ENCODE measurements at regions not wholly inside any gene's neighbourhood (a gene's known extent, or its start where the extent isn't known, plus 50 kb on each side); places are given as distances from the start of the nearest gene placed in this dataset.
A peak's percentile ranks its signal among the peaks of the same experiment; 100 is the strongest.
"Not testable (repeated sequence)": the region's sequence is repeated elsewhere in the genome, so short reads cannot be mapped to it uniquely, and the experiment has no call there.

DNA sequence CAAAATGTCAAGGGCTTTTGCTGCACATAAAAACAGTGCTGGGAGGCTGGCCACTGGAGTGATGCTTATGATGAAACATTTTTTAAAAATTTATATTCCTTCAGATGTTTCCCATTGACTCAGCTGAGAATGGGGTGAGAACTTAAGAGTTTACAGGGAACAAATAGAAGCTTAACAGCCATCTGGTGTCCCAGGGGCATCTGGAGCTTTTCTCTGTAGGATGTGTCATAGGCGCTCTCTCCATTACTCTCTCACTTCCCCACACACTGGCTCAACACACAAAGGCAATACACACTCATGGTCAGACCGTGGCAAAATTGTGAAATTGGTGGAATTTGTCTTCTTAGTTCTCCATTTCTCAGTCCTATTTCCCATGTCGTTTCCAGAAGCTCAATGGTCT is 783.1 kb upstream of the LRRTM1 start:
- no peak for DNase-seq

DNA sequence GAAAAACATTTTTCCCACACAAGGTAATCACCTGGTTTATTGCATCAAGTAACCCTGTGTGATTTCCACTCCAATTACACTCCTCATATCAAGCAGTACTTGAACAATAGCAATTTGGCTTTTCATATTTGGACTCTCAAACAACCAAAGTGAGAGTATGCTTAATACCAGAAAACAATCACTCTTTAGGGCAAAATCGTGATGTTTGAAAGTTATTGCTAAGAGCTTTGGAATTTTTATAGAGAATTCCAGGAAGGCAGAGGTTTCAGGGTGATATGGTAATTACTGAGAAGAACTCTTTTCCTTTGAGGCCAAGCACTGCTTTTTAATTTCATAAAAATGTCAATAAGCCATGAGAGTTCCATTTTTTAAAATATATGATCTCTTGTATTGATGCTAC is 779.5 kb upstream of the LRRTM1 start:
- DNase-seq: no peak

DNA sequence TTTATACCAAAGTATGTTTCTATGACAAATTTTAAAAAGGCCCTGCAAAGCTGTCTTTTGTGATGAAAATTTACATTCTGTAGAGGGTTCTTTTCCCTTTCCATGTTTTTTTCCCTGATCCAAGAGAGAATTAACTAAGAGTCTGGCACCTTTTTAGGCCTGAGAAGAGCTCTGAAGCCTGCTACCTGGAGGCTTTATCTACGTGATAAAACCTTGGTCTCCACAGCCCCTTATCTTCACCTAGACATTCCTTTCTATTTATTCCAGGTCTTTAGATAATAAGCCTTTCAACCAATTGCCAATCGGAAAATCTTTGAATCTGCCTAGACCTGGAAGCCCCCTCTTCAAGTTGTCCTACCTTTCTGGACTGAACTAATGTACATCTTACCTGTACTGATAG is 774.1 kb upstream of the LRRTM1 start:
- DNase-seq: no peak

DNA sequence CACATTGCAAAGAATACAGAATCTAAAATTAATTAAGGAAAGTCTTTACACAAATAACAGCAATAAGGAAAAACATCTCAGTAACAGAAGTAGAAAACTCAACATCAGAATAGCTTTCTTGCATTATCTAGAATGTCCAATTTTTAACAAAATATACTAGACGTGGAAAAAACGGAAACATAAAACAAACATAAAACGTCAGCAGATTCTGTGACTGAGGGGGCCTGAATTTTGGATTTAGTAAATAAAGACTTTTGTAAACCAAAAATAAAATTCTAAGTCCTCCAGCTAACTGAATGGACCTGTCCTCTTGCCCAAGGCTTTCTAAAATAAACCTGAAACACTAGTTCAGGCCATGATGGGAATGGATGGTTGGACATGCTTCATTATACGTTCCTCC is 773.5 kb upstream of the LRRTM1 start:
- DNase-seq: no peak

DNA sequence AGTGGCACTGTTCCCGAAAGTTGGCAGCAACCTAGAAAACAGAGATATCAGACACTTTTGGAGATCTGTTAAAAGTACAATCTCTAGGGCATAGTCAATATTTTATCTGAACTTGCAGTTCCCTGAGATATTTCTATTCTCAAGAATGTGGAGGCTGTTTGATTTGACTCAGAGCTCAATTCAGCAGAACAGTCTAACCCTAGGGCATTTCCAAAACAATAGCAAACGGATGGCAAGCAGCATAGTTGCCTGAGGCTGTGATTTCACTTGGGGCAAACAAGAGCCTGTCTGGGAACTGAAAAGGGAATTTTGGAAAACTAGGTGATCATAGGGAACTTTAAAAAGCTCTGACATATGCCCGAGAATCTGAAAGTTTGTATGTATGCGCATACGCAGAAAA is 772.8 kb upstream of the LRRTM1 start:
- no peak for DNase-seq

DNA sequence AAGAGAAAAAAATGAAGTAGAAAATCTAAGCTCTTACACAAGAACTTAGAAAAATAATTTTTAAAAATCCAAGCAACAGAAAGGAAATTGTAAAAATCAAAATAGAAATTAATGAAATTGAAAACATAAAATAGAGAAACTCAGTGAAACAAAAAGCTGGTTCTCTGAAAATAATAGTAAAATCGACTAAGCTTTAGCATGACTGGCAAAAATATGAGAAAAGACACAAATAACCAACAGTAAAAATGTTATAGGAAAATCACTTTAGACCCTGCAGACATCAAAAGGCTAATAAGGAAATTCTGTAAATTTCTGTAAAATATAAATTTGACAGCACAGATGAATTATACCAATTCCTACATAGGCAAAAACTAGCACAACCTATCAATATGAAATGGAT is 768.9 kb upstream of the LRRTM1 start:
- no peak for DNase-seq

DNA sequence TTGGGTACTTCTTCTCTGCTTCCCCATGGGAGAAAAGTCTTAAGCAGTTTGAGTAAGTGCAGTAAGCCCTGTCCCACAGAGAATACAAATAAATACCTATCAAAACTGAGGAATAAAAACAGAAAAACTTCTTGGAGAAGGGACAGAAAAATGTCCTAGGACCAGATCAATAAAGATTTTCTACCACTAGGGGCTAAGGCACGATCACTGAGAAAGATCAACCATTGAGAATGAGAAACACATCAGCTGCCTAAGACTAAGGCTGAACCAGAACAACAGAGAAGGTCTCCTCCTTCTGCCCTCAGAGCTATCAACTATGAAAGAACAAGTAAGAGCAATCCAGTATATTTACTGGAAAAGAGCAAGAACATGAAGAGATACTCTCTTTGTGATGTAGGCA is 763.6 kb upstream of the LRRTM1 start:
- DNase-seq: no peak

DNA sequence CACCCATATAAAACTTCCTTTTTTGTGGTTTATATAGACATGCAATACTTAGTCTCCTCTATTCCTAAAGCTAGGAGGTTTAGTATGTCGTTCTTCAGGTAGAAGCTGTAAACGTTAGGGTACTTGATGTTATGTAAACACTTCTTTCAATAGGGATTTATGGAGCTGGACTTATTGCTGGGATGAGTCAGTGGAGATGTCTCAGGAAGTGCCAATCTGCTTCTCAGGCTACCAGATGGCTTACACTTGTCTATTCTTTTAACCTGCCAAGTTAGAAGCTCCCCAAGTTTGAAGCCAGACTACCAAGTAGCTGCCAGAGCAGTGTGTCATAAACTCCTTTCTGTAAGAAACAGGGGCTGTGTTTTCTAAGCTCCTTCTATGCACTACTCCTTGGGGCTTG is 756.5 kb upstream of the LRRTM1 start:
- DNase-seq: no peak

DNA sequence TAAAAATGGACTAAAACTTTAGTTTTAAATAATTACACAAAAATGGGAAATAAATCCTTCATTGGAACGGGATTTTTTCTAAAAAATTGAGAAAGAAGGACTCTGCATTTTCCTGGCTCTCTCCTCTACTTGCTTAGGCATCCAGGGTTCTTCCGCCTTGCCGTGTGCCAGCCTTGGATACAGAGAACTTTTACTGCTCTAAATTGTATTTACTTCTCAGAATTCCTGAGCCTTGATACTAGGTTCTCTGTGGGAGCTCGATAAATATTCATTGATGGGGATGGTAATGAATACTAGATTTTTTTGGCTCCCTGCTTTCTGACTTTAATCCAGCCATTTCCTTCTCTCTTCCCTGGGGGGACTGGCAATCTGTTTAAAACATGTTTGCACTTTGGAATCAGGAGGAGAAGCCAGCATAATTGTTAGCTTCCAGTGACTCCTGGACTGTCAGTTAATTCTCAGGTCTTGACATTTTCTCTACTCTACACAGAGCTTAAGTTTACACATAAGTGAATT is 746.1 kb upstream of the LRRTM1 start:
- no peak for DNase-seq

DNA sequence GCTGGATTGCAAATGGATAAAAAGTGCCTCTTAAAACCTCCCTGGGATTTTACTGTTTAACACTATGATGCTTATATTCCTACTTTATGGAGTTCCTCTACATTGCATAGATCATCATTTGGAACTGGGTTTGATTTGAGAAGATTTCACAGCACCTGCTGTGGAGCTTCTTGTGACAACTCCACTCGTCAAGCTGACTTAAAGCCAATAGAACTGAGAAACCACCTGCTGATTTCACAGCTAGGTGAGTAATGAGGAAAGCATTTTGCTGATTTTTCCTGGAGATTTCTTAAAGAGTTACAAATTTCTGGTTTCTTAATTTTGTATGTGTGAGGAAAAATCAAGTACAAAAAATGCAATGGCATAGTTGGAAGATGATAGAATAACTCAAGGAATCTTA is 739.1 kb upstream of the LRRTM1 start:
- DNase-seq: no peak

DNA sequence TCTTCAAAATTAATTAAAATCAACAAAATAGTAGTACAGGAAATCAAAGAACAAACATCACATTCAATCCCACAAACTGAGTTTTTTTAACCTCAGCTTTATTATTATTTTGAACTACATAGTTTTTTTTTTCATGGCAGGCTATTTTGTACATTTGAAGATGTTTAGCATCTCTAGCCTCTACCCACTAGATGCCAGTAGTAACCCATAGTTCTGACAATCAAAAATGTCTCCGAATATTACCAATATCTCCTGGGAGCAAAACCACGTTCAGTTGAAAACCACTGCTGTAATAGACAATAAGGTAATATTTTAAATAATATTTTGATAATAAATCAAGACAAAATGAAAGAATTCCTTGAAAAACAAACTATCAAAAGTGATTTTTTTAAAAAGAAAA is 702.6 kb upstream of the LRRTM1 start:
- no peak for DNase-seq

DNA sequence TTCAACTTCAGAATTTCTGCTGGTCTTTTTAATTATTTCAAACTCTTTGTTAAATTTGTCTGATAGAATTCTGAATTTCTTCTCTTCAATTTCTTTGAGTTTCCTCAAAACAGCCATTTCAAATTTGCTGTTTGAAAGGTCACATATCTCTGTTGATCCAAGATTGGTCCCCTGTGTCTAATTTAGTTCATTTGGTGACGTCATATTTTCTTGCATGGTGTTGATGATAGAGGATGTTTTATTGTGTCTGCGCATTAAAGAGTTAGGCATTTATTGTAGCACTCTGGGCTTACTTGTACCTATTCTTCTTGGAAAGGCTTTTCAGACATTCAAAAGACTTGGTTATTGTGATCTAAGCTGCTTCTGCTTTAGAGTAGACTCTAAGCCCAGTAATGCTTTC is 698.4 kb upstream of the LRRTM1 start:
- DNase-seq: no peak

DNA sequence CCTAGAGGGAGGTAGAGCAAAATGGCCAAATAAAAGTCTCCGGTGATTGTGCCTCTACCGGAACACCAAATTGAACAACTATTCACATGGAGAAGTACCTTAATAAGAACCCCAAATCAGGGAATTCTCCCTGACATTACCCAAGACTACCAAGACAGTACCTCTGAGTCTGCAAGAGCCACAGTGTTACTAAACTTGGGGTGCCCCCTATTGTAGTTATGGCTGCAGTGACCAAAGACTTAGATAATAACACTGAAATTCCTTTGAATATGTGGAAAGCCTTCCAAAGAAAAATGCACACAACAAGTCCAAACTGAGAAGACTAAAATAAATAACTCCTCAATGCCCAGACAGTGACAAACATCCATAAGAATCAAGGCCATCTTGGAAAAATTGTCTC is 682.9 kb upstream of the LRRTM1 start:
- DNase-seq: no peak

DNA sequence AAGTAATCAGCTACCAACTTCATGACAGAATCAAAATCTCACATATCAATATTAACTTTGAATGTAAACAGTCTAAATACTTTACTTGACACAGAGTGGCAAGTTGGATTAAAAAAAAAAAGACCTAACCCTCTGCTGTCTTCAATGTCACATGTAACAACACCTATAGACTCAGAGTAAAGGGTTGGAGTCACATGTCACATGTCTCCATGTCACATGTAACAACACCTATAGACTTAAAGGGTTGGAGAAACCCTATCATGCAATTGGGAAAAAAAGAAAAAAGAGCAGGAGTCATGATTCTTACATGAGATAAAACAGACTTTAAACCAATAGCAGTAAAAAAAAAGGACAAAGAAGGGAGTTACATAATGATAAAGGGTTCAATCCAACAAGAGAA is 665.3 kb upstream of the LRRTM1 start:
- DNase-seq: no peak

DNA sequence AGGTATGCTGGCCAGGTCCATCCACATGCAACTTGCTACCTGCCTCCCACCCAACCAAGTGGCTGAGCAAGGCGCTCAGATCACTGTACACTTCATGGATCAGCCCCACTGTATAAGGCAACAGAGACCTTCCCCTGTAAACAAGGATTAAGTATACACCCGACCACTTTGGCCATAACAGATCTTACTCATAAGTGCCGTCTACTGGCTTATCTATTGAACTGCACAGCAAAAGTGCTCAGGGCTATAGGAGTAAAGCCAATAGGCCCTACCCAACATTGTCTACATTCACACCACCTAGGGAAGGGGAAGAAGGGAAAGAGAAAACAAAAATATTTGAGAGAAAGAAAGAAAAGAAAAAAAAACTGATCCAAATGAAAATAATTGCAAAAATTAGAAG is 663.9 kb upstream of the LRRTM1 start:
- DNase-seq: no peak

DNA sequence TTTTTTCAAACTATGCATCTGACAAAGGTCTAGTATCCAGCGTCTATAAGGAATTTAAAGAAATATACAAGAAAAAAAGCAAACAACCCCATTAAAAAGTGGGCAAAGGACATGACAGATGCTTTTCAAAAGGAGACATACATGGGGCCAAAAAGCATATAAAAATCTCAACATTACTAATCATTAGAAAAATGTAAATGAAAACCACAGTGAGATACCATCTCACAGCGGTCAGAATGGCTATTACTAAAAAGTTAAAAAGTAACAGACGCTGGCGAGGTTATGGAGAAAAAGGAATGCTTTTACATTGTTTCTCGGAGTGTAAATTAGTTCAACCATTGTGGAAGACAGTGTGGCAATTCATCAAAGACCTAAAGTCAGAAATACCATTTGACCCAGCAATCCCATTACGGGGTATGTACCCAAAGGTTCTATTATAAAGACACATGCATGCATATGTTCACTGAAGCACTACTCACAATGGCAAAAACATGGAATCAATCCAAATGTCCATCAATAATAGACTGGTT is 643.1 kb upstream of the LRRTM1 start:
- DNase-seq: no peak

DNA sequence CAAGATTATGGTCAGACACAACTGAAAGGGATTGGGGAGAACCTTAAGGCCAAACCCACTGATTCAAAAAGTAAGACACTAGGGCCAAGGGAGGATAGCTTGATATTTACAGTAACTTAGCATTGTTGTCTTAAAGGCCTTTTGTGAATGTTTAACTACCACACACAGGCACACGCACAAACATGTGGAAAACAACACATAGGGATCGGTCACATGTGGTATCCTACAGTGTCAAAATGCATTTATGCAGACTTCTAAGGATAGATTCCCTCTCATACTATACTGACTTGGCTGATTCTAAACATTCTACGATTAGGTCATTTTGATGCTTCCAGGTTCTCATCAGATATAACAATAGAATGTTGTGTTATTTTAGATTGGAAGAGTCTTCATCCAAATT is 638.9 kb upstream of the LRRTM1 start:
- DNase-seq: no peak

DNA sequence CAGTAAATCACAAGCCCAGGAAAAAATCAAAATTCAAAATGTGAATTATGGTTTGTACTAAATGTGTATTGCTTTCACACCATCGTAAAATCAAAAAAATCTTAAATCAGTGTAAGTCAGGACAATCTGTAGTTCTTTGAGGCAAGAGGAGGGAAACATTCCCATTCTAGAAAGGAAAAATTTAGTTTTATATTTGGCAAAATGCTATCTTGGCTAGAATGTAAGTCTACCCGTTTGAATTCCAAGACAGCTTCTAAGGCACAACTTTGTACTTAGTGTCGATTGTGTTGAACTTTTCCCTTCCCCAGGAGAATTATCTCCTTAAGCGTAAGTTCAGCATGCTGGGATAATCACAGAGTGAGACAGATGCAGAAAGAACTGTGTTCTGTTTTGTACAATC is 638.2 kb upstream of the LRRTM1 start:
- DNase-seq: no peak

DNA sequence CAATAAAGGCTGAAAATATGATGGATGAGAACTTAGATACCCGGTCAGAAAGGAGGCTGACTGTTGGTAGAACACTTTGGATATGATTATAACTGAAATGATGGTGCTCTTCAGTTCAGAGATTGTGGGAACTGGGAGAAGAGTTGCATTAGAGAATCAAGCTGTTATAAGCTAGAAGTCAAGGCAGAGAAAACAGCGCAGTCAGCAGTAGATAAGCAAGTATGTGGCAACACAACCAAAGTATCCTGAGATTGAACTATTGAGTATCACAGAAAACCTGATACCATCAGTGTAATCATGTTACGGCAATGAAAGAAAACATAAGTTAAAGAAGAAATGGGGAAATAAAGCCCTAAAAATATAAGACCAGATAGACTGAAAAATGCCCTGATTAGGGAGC is 633.9 kb upstream of the LRRTM1 start:
- DNase-seq: no peak

DNA sequence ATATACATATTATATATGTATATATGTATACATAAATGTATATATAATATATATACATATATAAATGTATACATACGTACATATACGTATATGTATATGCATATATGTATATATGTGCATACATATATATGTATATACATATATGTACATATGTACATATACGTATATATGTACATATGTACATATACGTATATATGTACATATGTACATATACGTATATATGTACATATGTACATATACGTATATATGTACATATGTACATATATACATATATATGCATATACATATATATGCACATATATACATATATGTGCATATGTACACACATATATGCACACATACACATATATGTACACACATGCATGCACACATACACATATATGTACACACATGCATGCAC is 627.3 kb upstream of the LRRTM1 start:
- DNase-seq: not testable (repeated sequence)

DNA sequence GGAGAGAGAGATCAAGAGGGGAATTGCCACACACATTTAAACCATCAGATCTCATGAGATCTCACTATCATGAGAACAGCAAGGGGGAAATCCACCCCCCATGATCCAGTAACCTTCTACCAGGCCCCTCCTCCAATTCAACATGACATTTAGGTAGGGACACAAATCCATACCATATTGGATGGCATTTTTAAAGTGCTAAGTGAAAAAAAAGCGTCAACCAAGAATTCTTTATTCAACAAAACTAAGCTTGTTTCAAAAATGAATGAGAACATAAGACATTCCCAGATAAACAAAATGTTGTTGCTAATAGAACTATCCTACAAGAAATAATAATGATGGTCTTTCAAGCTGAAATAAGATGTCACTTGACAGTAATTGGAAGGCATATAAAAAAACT is 626.2 kb upstream of the LRRTM1 start:
- DNase-seq: no peak

DNA sequence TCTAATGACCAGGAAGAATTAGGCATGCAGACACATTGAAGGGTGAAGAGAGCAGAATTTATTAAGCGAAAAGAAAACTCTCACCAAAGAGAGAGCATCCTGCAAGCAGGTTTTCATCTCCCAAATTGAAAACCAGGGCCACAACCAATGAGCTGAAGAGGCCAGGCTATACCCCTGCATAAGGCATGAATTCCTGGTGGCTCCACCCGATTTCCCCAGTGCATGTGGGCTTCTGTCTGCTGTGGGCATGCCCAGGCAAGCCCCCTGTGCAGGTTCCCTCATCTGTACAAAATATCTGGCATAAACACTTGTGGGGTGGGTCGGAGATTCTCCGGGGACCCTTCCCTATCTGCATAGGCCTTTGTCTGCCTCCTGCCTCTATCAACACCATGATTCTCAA is 621.6 kb upstream of the LRRTM1 start:
- no peak for DNase-seq

DNA sequence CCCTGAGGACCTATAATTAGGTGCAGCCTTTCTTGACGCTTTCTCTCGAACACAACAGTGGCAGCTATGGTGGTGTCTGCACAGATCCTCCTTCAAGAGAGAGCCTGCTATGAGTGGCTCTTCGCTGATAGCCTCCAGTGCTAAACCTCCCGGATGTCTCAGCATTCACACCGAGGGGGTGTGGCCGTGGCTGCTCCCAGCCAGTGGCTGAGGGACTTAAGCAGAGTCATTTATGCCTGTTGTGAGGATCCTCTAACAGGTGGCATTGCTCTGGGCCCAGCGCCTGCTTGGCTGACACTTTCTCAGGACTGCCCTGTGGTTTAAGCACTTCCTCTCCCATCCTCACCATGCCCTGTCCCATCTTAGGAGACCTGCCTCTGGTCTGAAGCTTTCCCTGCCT is 592.0 kb upstream of the LRRTM1 start:
- no peak for DNase-seq

DNA sequence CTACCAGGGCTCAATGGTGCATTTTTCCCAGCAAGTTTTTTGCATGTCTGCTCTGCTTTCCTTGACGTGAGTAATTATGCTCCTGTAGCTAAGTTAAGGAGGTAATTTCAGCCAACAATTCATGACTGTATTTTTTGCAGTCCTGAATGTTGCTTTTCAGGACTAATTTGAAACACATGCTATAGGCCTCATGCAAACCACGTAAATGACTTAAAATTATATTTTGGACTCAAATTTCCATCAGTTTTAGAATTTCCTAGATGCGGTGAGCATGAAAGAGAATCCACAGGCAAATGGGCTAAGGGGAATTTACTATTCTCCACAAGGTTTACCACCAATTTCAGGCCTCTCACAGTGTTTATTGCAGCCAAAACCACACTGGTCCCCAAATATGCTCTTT is 589.9 kb upstream of the LRRTM1 start:
- DNase-seq: peak; percentile 11

DNA sequence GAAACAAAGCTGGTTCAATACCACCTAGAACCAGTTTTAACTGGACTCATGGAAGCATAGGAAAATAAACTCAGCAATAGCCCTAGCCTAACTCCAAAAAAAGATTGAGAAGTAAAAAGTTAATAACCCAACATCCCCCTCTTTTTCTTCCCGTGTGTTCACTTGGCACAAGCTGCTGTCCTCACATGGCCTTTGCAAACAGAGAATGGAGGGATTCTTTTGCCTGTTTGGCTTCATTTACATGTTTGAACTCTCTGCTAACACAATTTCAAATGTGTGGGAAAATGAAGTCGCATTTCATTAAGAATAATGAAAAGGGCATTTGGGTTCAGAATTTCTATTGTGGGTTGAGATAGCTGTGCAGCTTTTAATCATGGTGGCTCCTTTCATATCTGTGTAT is 589.2 kb upstream of the LRRTM1 start:
- no peak for DNase-seq

DNA sequence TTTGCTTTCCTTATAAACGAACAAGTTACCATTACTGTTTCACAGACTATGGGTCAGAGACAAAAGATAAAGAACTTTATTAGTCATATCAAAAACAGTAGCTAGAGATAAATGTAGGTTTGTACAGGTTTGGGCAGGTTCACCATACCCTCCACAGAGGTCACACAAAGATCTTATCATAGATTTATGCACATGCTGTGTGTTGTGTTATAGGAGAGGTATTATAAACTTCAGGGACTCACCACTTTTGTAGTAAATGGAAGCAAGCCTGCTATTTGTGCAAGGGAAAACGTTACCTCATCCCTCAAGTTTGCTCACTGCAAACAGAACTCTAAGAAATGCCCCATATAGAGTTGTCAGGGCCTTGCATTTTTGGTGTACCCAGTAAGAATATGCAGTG is 584.5 kb upstream of the LRRTM1 start:
- DNase-seq: no peak

Data from hindlimb muscle (tissue), 1 donor.